Testis (tissue), 2 donors: ENCODE measurements at regions not wholly inside any gene's neighbourhood (a gene's known extent, or its start where the extent isn't known, plus 50 kb on each side); places are given as distances from the start of the nearest gene placed in this dataset.

ENCODE experiments used
- DNase-seq: peaks from one replicate; pipeline ENCODE4 v3.0.0-alpha.2; 2019
- H3K27ac ChIP-seq, 2 donors: fragments of 200-600 bp; sonication (generic); one replicate each; pipeline ENCODE4 v1.5.1; 2019
- H3K27me3 ChIP-seq: fragments of 200-600 bp; sonication (generic); one replicate; pipeline ENCODE4 v1.5.1; 2019
- H3K36me3 ChIP-seq: fragments of 200-600 bp; sonication (generic); one replicate; pipeline ENCODE4 v1.5.1; 2017; ENCODE audit warnings: low read depth; ENCODE audit errors: missing control alignments
- H3K4me1 ChIP-seq: fragments of 200-600 bp; sonication (generic); one replicate; pipeline ENCODE4 v1.5.1; 2019
- H3K4me3 ChIP-seq, 2 donors: fragments of 200-600 bp; sonication (generic); one replicate each; pipeline ENCODE4 v1.5.1; 2017 to 2019
- H3K9me3 ChIP-seq: fragments of 200-600 bp; sonication (generic); one replicate; pipeline ENCODE4 v1.5.1; 2017
- CTCF ChIP-seq, 3 experiments: fragments of 450-650 bp in 2 of 3; fragments of 200-600 bp in 1 of 3; sonication (generic) in 1 of 3; IDR thresholded peaks; one replicate each; pipeline ENCODE4 v1.5.1; 2016 to 2019; ENCODE audit warnings: antibody characterized with exemption in 3 of 3, mild to moderate bottlenecking in 2 of 3, moderate library complexity in 1 of 3
- POLR2A ChIP-seq: fragments of 450-650 bp; IDR thresholded peaks from one replicate; pipeline ENCODE4 v1.6.1; 2017; ENCODE audit warnings: antibody characterized with exemption, mild to moderate bottlenecking, moderate library complexity
- WGBS, 2 donors: methylation state at CpG; one replicate each; pipeline ENCODE4 v1.1.5; 2018; 5-methylcytosine and 5-hydroxymethylcytosine counted together
- intact Hi-C: fragments of 100-400 bp; cut with DNase I; formaldehyde crosslinking; loops from one replicate; pipeline ENCODE4 v1.15.1; 2023; ENCODE audit warnings: low total_unique reads

DNA sequence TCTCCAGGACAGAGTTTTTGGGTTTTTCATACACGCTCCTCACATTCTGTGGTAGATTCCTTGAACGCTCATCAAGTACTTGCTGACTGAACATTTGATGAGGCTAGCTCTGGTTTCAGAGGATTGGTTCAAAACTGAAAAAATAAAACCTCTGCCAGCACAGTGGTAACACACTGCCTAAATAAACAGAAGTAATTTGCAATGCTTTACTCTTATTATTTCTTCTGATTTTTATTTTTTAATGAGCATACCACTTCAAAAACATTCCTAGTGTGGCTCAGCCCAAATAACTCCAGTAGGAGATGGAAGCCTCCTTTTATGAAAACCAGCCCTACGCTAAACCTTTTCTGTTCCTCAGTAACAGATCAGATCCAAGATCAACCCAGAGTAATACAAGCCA, 72.0 kb upstream of the INTU start:
- H3K4me3 ChIP-seq = no peak overlapping the region
- H3K36me3 ChIP-seq = no peaks in the 10 kb centered on the region
- TF ChIP-seq CTCF (IDR thresholded peaks at IDR 0.05) = no peak
- TF ChIP-seq POLR2A = no peak
- 89 to 91% methylated on average over 3 of the region's 3 CpGs for WGBS, 2 donors
- intact Hi-C loops = no loop called here
- no peak overlapping the region for H3K27ac ChIP-seq
- H3K9me3 ChIP-seq = no peaks in the 10 kb centered on the region
- DNase-seq = no peak
- no peaks in the 10 kb centered on the region for H3K27me3 ChIP-seq
- H3K4me1 ChIP-seq = no peaks in the 10 kb centered on the region

DNA sequence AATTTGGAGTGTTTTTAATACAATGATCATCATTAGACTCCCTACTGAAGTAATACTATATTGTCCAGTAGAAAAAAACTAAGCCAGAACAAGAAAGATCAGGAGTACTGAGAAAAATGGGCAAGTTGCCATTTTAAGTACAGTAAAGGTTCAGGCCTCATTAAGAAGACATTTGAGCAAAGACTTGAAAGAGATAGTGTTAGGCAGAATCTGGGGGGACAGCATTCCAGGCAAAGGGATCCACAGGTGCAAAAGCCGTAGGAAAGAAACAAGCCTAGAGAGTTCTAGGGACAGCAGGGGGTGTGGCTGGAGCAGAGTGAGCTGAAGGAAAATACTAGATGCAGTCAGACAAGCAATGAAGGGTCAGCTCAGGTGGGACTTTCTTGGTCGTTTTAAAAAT, 58.1 kb upstream of the INTU start:
- H3K27ac ChIP-seq = no peak overlapping the region
- WGBS, 2 donors = 83 to 92% methylated on average over 2 of the region's 2 CpGs
- no peaks in the 10 kb centered on the region for H3K36me3 ChIP-seq
- TF ChIP-seq POLR2A (no peak), CTCF (IDR thresholded peaks at IDR 0.05) (no peak)
- no peak overlapping the region for H3K4me3 ChIP-seq
- DNase-seq = no peak
- H3K4me1 ChIP-seq = no peaks in the 10 kb centered on the region
- H3K9me3 ChIP-seq = no peaks in the 10 kb centered on the region
- no peaks in the 10 kb centered on the region for H3K27me3 ChIP-seq
- intact Hi-C loops = no loop called here

DNA sequence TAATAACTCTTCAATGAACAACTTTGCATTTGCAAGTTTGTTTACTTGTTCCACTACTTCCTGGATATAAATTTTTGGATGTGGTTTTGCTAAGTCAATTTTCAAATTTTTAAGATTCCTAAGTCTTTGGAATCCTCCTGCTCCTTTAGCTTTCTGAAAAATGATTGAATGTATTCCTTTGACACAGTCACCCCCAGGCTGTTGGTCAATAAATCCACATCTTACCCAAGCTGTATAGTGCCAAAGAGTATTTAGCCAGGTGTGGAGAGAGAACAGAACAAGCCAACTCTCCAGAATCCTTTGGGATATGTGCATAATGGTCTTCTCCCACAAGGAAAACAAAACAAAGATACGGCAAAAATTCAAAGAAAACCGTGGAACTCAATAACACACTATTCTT, 56.9 kb upstream of the INTU start:
- WGBS, 2 donors = 36 to 45% methylated on average over 2 of the region's 2 CpGs
- Histone ChIP-seq H3K27me3 (no peaks in the 10 kb centered on the region), H3K27ac (no peak overlapping the region), H3K4me1 (no peaks in the 10 kb centered on the region), H3K4me3 (no peak overlapping the region), H3K36me3 (no peaks in the 10 kb centered on the region), H3K9me3 (no peaks in the 10 kb centered on the region)
- DNase-seq = no peak
- intact Hi-C loops = no loop called here
- no peak for TF ChIP-seq CTCF (IDR thresholded peaks at IDR 0.05)
- no peak for TF ChIP-seq POLR2A

- intact Hi-C loops = no loop called here
- 37 to 60% methylated on average over 3 of the region's 3 CpGs for WGBS, 2 donors
- no peak for DNase-seq
- Histone ChIP-seq H3K9me3 (no peaks in the 10 kb centered on the region), H3K4me3 (no peak overlapping the region), H3K4me1 (no peaks in the 10 kb centered on the region), H3K27ac (no peak overlapping the region), H3K27me3 (no peaks in the 10 kb centered on the region), H3K36me3 (no peaks in the 10 kb centered on the region)
- TF ChIP-seq POLR2A (no peak), CTCF (IDR thresholded peaks at IDR 0.05) (no peak)
These were observed 54.3 kb upstream of the INTU start for GRCh38 chr4:127578491-127578890.

- H3K4me3 ChIP-seq = peak overlapping the region in 1 of 2 donors; percentile 27
- DNase-seq = no peak
- WGBS, 2 donors = 53 to 74% methylated on average over 7 of the region's 7 CpGs
- no peaks in the 10 kb centered on the region for H3K36me3 ChIP-seq
- H3K27ac ChIP-seq = no peak overlapping the region
- intact Hi-C loops = no loop called here
- TF ChIP-seq POLR2A (no peak), CTCF (IDR thresholded peaks at IDR 0.05) (no peak)
- no peaks in the 10 kb centered on the region for H3K4me1 ChIP-seq
- H3K27me3 ChIP-seq = no peaks in the 10 kb centered on the region
- H3K9me3 ChIP-seq = no peaks in the 10 kb centered on the region
These were observed 53.8 kb upstream of the INTU start for GRCh38 chr4:127578967-127579366.
